ENCODE measurements at regions not wholly inside any gene's neighbourhood (a gene's known extent, or its start where the extent isn't known, plus 50 kb on each side); places are given as distances from the start of the nearest gene placed in this dataset.

DNA sequence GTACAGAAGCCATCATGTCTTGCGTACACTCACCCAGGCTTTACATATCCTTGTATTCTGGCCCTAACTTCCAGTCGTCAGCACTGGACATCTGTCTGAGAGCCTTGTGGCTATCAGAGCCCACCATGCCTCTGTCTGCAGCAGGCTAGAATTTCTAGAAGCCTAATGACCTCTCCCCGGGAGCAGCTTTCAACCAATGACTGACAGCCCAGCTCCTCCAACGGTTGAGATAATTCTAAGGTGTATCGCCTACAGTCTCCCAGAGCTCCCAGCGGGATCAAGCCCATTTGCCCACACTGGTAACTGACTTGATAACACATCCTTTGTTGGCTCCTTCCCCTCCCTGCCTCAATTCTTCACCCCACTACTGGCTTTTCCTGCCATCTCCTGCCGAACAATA lies 562.8 kb downstream of the BCOR start:
- dilution Hi-C loops (cut with HindIII; ENCODE audit: low sequenced_read_pairs, unreplicated experiment) (no loop called here), in situ Hi-C loops (cut with MboI; ENCODE audit: low sequenced_read_pairs) (no loop called here), intact Hi-C loops (cut with micrococcal nuclease) (no loop called here)
- Histone ChIP-seq H3K18ac (ENCODE audit: low read depth, low read length) (no peak overlapping the region), H3K36me3 (ENCODE audit: control insufficient read depth, insufficient read depth, low read length) (no peaks in the 10 kb centered on the region), H3K9ac (ENCODE audit: low read depth, low read length) (no peak overlapping the region), H3K14ac (replicated peaks; ENCODE audit: low read depth, low read length) (no peak overlapping the region), H3K9me1 (ENCODE audit: insufficient read depth, low read length) (no peaks in the 10 kb centered on the region), H2BK20ac (ENCODE audit: low read depth, low read length) (no peak overlapping the region), H4K91ac (ENCODE audit: insufficient read depth, low read depth, low read length) (no peak overlapping the region), H4K20me1 (ENCODE audit: insufficient read depth, low read length) (no peaks in the 10 kb centered on the region), H3K9me3 (ENCODE audit: control insufficient read depth, insufficient read depth, low read length) (peaks cover 7% of the 10 kb centered on the region), H3K4ac (ENCODE audit: low read depth, low read length) (no peak overlapping the region), H4K5ac (ENCODE audit: low read depth, low read length) (no peak overlapping the region), H3K4me1 (ENCODE audit: control insufficient read depth, insufficient read depth, low read length) (no peaks in the 10 kb centered on the region), H2AK5ac (ENCODE audit: low read depth, low read length) (no peak overlapping the region), H3K27me3 (ENCODE audit: control insufficient read depth, insufficient read depth, low read length) (peaks cover 20% of the 10 kb centered on the region), H3K4me2 (ENCODE audit: low read depth, low read length) (no peak overlapping the region), H2BK15ac (ENCODE audit: low read depth, low read length) (no peak overlapping the region), H2BK5ac (ENCODE audit: low read depth, low read length, poor library complexity, severe bottlenecking) (no peak overlapping the region), H4K8ac (ENCODE audit: low read depth in 2 of 2, low read length in 2 of 2) (no peak overlapping the region), H2AK9ac (replicated peaks; ENCODE audit: low read depth, low read length, poor library complexity) (no peak overlapping the region), H3K27ac (ENCODE audit: insufficient read depth, low read length) (no peak overlapping the region), H3K56ac (ENCODE audit: extremely low read depth, insufficient read depth, low read length) (no peak overlapping the region), H3K23ac (ENCODE audit: low read depth, low read length) (no peak overlapping the region), H3K4me3 (ENCODE audit: insufficient read depth, low read depth, low read length) (no peak overlapping the region), H2BK120ac (ENCODE audit: low read depth, low read length) (no peak overlapping the region), H2AFZ (replicated peaks; ENCODE audit: low read length, poor library complexity) (no peak overlapping the region), H3K79me1 (ENCODE audit: low read depth in 1 of 2, low read length in 2 of 2) (no peaks in the 10 kb centered on the region)
- no peak for TF ChIP-seq POLR2A (IDR thresholded peaks at IDR 0.05; ENCODE audit: low read depth, low read length)
- ChIA-PET CTCF (no interaction called here), POLR2A (ENCODE audit: unreplicated experiment) (no interaction called here)
- no CpG with 5 or more reads among the region's 7 CpGs for WGBS, 2 experiments (ENCODE audit: extremely low coverage in 2 of 2, insufficient read length in 1 of 2)
- BruUV-seq (replicated peaks) = no TSS peak
- DNase-seq (no peak), ATAC-seq (ENCODE audit: low read depth) (no peak)

Measured in IMR-90 (cell line).